ENCODE measurements at regions not wholly inside any gene's neighbourhood (a gene's known extent, or its start where the extent isn't known, plus 50 kb on each side); places are given as distances from the start of the nearest gene placed in this dataset.

- ChIA-PET CTCF (no interaction called here), POLR2A (no interaction called here)
- Histone ChIP-seq H3K4me1 (no peaks in the 10 kb centered on the region), H3K27ac (no peak overlapping the region), H3K4me3 (no peak overlapping the region), H3K9me3 (no peaks in the 10 kb centered on the region), H3K4me2 (no peak overlapping the region)
- ATAC-seq (no peak), FAIRE-seq (no peak), DNase-seq (ENCODE audit: low read depth in 1 of 2, low spot score in 1 of 2) (no peak)
- no peak for TF ChIP-seq EHMT2 (IDR thresholded peaks at IDR 0.05; ENCODE audit: low read depth)
- no peak for TF ChIP-seq EP300 (IDR thresholded peaks at IDR 0.05)
- no peak for TF ChIP-seq RFX5 (IDR thresholded peaks at IDR 0.05)
- no peak for TF ChIP-seq CEBPB (IDR thresholded peaks at IDR 0.05)
- TF ChIP-seq NPAS2 (CRISPR knock-in tag; IDR thresholded peaks at IDR 0.05; ENCODE audit: borderline replicate concordance) = no peak
- TF ChIP-seq SREBF2 (IDR thresholded peaks at IDR 0.05) = no peak
- TF ChIP-seq NR3C1 (IDR thresholded peaks at IDR 0.05) = no peak
- TF ChIP-seq PBX3 (IDR thresholded peaks at IDR 0.05) = no peak
- 85% methylated on average over 5 of the region's 5 CpGs for WGBS (ENCODE audit: missing lambda C conversion rate)
These were observed 202.3 kb upstream of the B3GALT2 start for GRCh38 chr1:193388683-193389082.

GRCh38 chr1:193388165-193388564 is 201.8 kb upstream of the B3GALT2 start:
- ChIA-PET CTCF (no interaction called here), POLR2A (no interaction called here)
- H3K9me3 ChIP-seq = no peaks in the 10 kb centered on the region
- no peak overlapping the region for H3K27ac ChIP-seq
- ATAC-seq (no peak), FAIRE-seq (no peak), DNase-seq (ENCODE audit: low read depth in 1 of 2, low spot score in 1 of 2) (no peak)
- H3K4me3 ChIP-seq = no peak overlapping the region
- WGBS (ENCODE audit: missing lambda C conversion rate) = 80% methylated on average over 4 of the region's 4 CpGs
- TF ChIP-seq JUNB (IDR thresholded peaks at IDR 0.05) (no peak), HDAC2 (IDR thresholded peaks at IDR 0.05) (no peak), ZFP36 (IDR thresholded peaks at IDR 0.05; ENCODE audit: borderline replicate concordance, partially characterized antibody) (no peak), CHD2 (IDR thresholded peaks at IDR 0.05; ENCODE audit: low read length, partially characterized antibody) (no peak), POLR2A (IDR thresholded peaks at IDR 0.05; ENCODE audit: low read length) (no peak), NFE2L2 (conservative IDR thresholded peaks at IDR 0.05; ENCODE audit: low read length) (no peak), EHMT2 (IDR thresholded peaks at IDR 0.05; ENCODE audit: low read depth) (no peak), GATA3 (IDR thresholded peaks at IDR 0.05; ENCODE audit: borderline replicate concordance) (no peak), BCL3 (IDR thresholded peaks at IDR 0.05) (no peak), JUN (IDR thresholded peaks at IDR 0.05) (no peak), FOSB (CRISPR knock-in tag; IDR thresholded peaks at IDR 0.05) (no peak), RARB (CRISPR knock-in tag; IDR thresholded peaks at IDR 0.05) (no peak), SREBF2 (IDR thresholded peaks at IDR 0.05) (no peak), ZC3H11A (IDR thresholded peaks at IDR 0.05) (no peak), CHD4 (IDR thresholded peaks at IDR 0.05; ENCODE audit: borderline replicate concordance) (no peak), USF2 (IDR thresholded peaks at IDR 0.05) (no peak), PBX3 (IDR thresholded peaks at IDR 0.05) (no peak), HMGXB4 (CRISPR knock-in tag; IDR thresholded peaks at IDR 0.05; ENCODE audit: borderline replicate concordance) (no peak)
- no peak overlapping the region for H3K4me2 ChIP-seq
- no peaks in the 10 kb centered on the region for H3K4me1 ChIP-seq

All from A549 (cell line).